AG20443 (cell line): ENCODE measurements at regions not wholly inside any gene's neighbourhood (a gene's known extent, or its start where the extent isn't known, plus 50 kb on each side); places are given as distances from the start of the nearest gene placed in this dataset.

Experiments used
- DNase-seq: peaks from one replicate; pipeline ENCODE4 v3.0.0; 2012; ENCODE audit warnings: low spot score, mixed read lengths

DNA sequence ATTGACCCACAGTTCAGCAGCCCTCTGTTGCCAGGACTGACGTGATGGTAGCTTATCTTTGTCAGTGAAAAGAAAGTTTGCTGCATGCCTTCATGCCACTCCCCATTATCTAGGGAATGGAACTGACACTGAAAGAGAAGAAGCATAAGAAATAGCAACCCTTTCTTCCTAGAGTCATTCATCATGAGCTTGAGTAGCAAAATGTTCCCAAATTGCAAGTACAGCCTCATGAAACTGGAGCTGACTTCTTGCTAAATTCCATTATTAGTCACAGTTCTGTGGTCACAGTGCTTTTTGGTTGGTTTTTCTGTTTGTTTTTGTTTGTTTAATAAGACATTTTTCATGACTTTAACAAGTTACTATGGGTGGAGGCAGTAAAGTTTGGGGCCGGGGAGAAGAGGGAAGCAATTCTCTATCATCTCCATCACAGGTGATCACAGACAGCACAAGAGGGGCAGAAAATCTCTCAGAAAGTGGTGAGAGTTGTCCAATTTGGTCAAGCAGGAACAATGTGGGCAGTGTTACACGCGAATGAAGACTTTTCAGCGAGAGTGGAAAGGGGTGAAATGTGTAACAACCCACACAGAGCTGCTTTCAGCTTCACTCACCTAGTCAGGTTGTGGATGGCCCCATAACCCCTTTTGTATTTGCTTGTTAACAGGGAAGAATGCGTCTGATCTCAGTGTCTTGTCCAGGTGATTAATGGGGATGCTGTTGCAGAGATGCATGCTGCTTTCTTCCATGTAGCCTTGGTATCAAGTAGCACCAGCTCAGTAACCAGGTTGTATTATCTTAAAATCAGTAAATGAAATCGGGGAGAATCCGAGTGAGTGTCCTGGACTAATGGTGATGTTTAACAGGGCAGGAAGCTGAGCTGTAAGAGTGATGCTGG, 440.4 kb downstream of the DMRT2 start:
- DNase-seq, result peak; percentile 12

GRCh38 chr9:1492156-1492555, 442.0 kb downstream of the DMRT2 start:
- no peak for DNase-seq

DNA sequence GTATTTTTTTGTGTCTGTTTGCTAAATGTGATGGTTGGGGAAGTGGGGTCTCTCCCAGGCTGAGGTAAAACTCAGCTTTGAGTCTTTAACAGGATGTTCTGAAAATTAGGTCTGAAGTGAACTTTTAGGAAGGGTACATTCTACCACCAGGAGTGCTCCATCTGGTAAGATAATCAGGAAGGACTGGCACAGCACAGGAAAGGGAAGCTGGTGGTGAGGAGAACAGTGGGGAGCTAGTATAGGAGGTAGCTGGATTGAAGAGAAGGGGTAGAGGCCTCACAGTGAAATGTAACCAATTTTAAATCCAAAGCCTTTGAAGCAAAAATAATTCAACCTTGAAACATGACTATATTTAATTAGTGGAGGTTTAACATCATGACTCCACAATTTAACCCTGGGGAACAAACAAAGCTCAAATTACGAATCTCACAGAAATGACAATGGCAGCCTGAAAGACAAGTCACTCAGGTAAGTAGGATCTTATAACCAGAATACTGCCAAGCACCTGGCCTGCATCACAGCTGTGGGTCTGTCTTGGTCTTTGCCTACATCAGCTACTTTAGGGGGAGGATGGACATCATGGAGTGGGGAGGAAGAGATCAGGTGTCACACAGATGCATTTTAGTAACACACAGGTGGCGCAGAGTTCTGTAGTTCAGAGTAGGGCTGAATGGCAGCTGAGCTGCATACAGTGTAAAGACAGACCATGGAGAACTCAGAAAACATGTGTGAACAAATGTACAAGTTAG, 445.3 kb downstream of the DMRT2 start:
- no peak for DNase-seq

DNA sequence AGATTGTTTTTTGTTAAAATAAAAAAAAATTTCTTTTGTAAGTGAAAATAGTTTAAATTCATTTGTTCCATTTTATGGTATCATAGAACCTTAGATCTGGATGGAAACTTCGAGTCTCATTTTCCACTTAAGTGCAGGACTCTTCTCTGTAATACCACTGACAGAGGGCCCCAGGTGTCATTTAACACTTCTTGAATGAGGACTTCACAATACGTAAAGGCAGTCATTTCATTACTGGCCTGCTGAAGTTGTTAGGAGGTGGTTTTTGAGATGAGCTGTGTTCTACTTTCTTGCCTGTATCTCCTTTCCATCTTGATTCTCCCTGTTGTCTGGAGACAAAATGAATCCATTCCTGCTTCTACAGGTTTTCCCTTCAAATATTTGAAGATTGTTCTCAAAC, 455.3 kb downstream of the DMRT2 start:
- no peak for DNase-seq

DNA sequence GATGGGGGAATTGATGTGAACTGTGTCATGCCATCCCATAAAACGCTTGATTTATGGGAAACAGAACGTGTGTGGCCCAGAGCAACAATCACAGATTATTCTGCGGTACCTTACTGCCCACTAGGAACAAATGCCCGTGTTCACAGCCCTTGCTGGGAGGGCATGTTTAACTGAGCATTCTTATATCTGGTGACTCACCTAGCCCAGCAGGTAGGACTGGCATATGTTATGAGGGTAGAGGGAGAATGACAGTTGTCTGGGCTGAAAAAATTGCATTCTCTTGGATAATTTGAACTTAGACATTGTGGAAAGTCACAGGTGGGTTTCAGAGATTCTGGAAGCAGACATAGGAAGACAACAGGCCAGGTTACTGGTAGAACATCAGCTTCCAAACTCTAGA, 460.6 kb downstream of the DMRT2 start:
- DNase-seq, result no peak

- no peak for DNase-seq
Observed at GRCh38 chr9:1513105-1513504, 462.9 kb downstream of the DMRT2 start.

DNA sequence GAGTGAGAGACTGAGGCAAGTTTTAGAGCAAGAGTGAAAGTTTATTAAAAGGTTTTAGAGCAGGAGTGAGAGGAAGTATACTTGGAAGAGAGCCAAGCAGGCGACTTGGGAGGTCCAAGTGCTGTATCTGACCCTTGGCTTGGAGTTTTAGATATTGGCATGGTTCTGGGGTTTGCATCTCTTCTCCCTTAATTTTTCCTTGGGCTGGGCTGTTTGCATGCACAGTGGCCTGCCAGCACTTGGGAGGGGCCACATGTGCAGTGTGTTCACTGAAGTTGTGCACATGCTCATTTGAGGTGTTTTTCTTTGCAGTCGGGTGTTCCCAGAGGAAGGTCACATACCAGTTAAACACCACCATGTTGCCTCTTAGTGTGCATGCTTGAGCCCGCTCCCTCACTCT, 464.1 kb downstream of the DMRT2 start:
- DNase-seq, result no peak

GRCh38 chr9:1514776-1515363, 464.7 kb downstream of the DMRT2 start:
- DNase-seq, result no peak

GRCh38 chr9:1515557-1515956, 465.4 kb downstream of the DMRT2 start:
- no peak for DNase-seq

- DNase-seq, result no peak
Observed at GRCh38 chr9:1521547-1521946, 471.4 kb downstream of the DMRT2 start.

DNA sequence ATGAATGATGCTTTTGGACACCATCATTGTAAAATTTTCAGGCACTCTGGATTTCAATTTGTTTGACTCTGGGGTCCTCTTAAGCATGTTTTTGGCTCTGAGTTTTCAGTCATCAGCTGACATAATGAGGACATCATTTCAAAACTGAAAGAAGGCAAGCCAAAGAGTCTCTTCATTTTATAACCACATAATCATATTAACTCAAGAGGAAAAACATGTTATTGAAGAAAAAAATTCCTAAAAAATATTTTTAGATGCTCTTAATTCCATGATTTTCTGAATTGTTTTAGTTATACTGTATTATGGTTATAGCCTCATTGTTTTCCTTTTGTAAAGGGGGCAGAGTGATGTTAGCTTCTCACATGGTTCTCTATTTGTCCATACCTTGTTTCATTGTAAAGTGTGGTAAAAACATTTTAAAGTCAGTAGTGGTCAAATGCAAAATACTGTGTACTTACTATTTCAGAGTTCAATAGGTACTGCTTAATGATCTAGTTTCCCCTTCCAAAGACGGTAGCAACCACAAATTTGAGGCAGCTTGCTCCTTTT, 472.1 kb downstream of the DMRT2 start:
- no peak for DNase-seq

DNA sequence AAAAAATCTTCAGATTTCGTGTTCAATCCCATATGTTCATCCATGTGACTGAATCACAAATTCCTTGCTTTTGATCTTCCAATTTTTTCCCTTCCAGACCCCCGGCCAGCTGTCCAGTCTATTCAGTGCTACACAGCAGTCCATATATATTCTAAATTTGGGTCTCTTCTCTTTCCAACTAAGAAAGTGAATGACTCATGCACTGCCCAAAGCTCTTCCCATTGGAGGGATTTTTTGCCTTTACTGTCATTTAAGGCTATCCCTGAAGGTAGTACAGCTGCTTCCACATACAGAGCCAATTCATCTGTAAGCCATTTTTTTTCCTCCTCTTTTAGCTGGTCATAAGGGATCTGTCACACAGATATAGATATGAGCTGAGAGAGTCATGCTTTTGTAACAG, 478.3 kb downstream of the DMRT2 start:
- no peak for DNase-seq

DNA sequence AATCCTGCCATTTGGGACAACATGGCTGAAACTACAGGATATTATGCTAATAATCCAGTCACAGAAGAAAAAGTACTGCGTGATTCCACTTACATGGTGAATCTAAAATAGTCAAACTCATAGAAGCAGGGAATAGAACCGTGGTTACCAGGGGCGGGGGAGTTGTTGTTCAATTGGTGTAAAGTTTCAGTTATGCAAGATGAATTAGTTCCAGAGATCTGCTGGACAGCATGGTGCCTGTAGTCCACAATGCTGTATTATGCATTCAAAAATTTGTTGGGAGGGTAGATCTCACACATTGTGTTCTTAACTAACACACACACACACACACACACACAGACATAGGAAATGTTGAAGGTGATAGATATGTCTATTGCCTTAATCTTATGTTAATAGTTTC, 480.5 kb downstream of the DMRT2 start:
- no peak for DNase-seq

GRCh38 chr9:1531424-1531823, 481.3 kb downstream of the DMRT2 start:
- DNase-seq, result no peak

- no peak for DNase-seq
Observed at GRCh38 chr9:1532171-1532570, 482.0 kb downstream of the DMRT2 start.

DNA sequence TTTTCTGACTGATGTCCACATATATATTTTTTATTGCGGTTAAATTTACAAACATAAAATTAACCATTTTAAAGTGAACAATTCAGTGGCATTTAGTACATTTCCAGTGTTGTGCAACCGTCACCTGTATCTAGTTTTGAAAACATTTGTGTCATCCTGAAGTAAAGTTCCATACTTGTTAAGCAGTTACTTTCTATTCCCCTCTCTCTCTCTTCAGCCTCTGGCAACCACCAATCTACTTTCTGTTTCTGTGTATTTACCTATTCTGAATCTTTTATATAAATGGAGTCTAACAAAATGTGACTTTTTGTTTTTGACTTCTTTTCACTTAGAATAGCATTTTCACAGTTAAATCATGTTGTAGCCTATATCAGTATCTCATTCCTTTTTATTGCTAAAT, 480.1 kb upstream of the SMARCA2 start:
- no peak for DNase-seq

GRCh38 chr9:1535599-1535998, 479.5 kb upstream of the SMARCA2 start:
- no peak for DNase-seq

DNA sequence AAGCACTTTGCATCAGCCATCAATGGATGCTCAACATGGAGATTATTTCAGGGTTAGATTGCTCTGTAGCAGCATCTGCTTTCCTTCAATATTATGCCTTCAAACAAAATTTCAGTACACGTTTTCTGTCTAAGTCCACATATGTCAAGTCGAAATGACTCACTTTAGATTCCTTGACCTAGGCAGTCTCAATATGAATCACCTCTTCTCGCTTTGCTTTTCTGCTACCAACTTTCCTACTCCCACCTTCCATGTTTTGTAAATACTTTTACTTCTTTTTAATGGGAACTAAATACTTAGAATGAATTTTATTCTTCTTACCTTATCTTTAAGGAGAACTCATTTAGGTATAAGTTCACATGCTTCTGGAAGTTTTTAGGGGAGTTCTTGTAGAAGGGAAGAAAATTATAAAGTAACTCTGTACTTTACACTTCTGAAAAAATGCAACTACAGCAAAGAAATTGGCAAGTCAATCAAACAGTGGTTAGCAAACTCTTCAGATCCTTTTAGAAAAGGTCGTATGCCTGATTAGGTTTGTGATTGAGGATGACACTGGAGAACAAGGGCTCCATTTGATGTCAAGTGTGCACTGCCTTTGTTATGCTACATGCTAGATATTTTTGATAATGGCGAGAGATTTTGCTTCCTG, 478.5 kb upstream of the SMARCA2 start:
- DNase-seq, result no peak

DNA sequence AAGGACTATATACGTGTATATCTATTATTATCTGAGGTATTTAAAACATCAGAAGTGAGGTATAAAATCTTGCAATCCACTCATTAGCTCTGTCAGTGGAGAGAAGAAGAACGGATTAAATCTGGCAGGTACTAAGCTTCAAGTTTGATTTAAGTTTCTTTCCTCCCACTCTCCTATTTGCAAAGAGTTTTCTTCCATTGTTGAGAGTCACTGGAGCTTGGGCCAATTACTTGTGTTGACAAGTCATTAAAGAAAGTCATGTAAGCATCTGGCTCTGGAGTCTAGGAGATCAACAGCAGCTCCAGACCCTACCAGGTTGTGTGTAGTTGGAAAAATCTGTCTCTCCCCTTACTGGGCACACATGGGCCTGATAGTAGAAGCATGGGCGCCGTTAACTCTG, 476.8 kb upstream of the SMARCA2 start:
- DNase-seq, result no peak

DNA sequence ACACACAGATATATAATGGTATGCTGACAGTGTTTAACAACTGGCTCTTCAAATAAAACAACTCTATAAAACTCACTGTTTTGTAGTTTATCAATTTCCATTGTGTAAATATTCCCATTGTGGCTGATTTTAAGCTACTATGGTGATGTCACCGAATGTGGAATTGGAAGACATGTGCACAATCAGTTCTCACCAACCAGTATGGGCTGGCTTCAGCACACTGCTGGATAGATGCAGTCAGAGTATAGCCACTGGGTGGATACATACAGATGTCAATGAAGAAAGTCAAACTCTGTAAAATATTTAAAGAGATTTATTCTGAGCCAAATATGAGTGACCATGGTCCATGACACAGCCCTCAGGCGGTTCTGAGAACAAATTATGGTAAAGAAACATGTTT, 475.9 kb upstream of the SMARCA2 start:
- DNase-seq, result no peak

GRCh38 chr9:1550636-1551035, 464.5 kb upstream of the SMARCA2 start:
- DNase-seq, result no peak
